ENCODE measurements at regions not wholly inside any gene's neighbourhood (a gene's known extent, or its start where the extent isn't known, plus 50 kb on each side); places are given as distances from the start of the nearest gene placed in this dataset.

- no peak overlapping the region for H3K4me3 ChIP-seq (ENCODE audit: low read depth, low read length)
Observed at GRCh38 chr13:62246581-62246980, 830.9 kb upstream of the PCDH20 start.

GRCh38 chr13:62243106-62243505, 827.5 kb upstream of the PCDH20 start:
- TF ChIP-seq, protein P1, sequence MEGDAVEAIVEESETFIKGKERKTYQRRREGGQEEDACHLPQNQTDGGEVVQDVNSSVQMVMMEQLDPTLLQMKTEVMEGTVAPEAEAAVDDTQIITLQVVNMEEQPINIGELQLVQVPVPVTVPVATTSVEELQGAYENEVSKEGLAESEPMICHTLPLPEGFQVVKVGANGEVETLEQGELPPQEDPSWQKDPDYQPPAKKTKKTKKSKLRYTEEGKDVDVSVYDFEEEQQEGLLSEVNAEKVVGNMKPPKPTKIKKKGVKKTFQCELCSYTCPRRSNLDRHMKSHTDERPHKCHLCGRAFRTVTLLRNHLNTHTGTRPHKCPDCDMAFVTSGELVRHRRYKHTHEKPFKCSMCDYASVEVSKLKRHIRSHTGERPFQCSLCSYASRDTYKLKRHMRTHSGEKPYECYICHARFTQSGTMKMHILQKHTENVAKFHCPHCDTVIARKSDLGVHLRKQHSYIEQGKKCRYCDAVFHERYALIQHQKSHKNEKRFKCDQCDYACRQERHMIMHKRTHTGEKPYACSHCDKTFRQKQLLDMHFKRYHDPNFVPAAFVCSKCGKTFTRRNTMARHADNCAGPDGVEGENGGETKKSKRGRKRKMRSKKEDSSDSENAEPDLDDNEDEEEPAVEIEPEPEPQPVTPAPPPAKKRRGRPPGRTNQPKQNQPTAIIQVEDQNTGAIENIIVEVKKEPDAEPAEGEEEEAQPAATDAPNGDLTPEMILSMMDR (IDR thresholded peaks at IDR 0.05; ENCODE audit: borderline replicate concordance, insufficient read depth, low read depth, low read length): no peak
- H3K4me3 ChIP-seq (ENCODE audit: low read depth, low read length): no peak overlapping the region

More at GRCh38 chr13:62246581-62246980, 830.9 kb upstream of the PCDH20 start:
- TF ChIP-seq, protein P1 (IDR thresholded peaks at IDR 0.05; ENCODE audit: borderline replicate concordance, insufficient read depth, low read depth, low read length): no peak

- TF ChIP-seq, protein P1 (IDR thresholded peaks at IDR 0.05; ENCODE audit: borderline replicate concordance, insufficient read depth, low read depth, low read length): no peak
- no peak overlapping the region for H3K4me3 ChIP-seq (ENCODE audit: low read depth, low read length)
Observed at GRCh38 chr13:62234780-62235440, 819.3 kb upstream of the PCDH20 start.

- H3K4me3 ChIP-seq (ENCODE audit: low read depth, low read length): no peak overlapping the region
- TF ChIP-seq, protein P1 (IDR thresholded peaks at IDR 0.05; ENCODE audit: borderline replicate concordance, insufficient read depth, low read depth, low read length): no peak
Observed at GRCh38 chr13:62210951-62211350, 795.3 kb upstream of the PCDH20 start.

DNA sequence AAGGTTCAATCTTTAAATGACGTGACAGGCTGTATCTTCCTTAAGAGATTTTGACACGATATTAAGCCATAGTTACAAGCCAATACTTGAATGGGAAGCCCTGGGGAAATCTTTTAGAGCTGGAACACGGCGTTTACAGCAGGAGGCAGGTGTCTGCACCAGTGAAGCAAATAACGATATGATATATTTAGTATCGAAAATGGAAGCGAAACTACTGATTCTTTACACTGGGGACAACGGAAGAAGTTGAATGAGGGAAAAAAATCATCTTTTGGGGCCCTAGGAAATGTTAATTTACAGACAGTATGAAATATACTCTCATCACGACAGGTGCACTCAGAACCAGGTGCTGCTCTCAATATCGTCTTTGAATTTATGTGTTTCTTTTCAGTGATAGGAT, 793.9 kb upstream of the PCDH20 start:
- no peak overlapping the region for H3K4me3 ChIP-seq (ENCODE audit: low read depth, low read length)
- TF ChIP-seq, protein P1 (IDR thresholded peaks at IDR 0.05; ENCODE audit: borderline replicate concordance, insufficient read depth, low read depth, low read length): no peak

DNA sequence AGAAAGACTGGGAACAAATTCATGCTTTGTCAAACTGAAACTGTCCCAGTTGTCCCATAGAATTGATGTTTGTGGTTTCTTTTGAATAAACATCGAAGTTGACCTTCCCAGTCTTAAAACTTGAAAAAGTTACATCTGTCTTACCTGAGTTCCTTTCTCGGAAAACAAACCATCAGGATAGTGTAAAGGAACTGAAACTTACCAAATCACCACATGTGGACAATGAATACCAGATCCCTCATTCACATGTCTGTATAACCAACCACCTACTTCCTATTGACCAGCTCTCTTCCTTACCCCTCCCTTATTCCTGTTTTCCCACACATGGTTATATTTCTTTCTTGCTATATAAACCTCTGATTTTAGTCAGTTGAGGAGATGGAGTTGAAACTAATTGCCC, 791.7 kb upstream of the PCDH20 start:
- TF ChIP-seq, protein P1 (IDR thresholded peaks at IDR 0.05; ENCODE audit: borderline replicate concordance, insufficient read depth, low read depth, low read length): no peak
- no peak overlapping the region for H3K4me3 ChIP-seq (ENCODE audit: low read depth, low read length)

- no peak overlapping the region for H3K4me3 ChIP-seq (ENCODE audit: low read depth, low read length)
- TF ChIP-seq, protein P1 (IDR thresholded peaks at IDR 0.05; ENCODE audit: borderline replicate concordance, insufficient read depth, low read depth, low read length): no peak
Observed at GRCh38 chr13:62206165-62206564, 790.5 kb upstream of the PCDH20 start.
